ENCODE measurements at regions not wholly inside any gene's neighbourhood (a gene's known extent, or its start where the extent isn't known, plus 50 kb on each side); places are given as distances from the start of the nearest gene placed in this dataset.

GRCh38 chr6:71584712-71585436 is 296.3 kb downstream of the OGFRL1 start:
- Histone ChIP-seq H3K4me2 (ENCODE audit: low read length) (no peak overlapping the region), H4K20me1 (ENCODE audit: insufficient read depth, low read length) (no peaks in the 10 kb centered on the region), H3K36me3 (ENCODE audit: insufficient read depth, low read length) (no peaks in the 10 kb centered on the region), H3K9me3 (ENCODE audit: low read length) (no peaks in the 10 kb centered on the region), H3K79me2 (ENCODE audit: insufficient read depth, low read depth, low read length) (no peaks in the 10 kb centered on the region), H3K9me2 (ENCODE audit: insufficient read depth, low read length) (no peaks in the 10 kb centered on the region), H3K27ac (ENCODE audit: low read depth, low read length, poor library complexity, severe bottlenecking) (no peak overlapping the region), H2AFZ (ENCODE audit: low read length) (no peak overlapping the region), H3K4me1 (ENCODE audit: insufficient read depth, low read length, poor library complexity, severe bottlenecking) (no peaks in the 10 kb centered on the region), H3K4me3 (ENCODE audit: low read depth, low read length, poor library complexity, severe bottlenecking) (no peak overlapping the region)
- BruUV-seq (replicated peaks) = no TSS peak
- intact Hi-C loops (cut with micrococcal nuclease; ENCODE audit: unreplicated experiment) = no loop called here
- no peak for DNase-seq (ENCODE audit: low spot score)
- ChIA-PET POLR2A (no interaction called here), CTCF (ENCODE audit: unreplicated experiment) (no interaction called here)
- no peak for TF ChIP-seq EZH2phosphoT487 (IDR thresholded peaks at IDR 0.05; ENCODE audit: borderline replicate concordance, low read depth, low read length)
- TF ChIP-seq CTCF (conservative IDR thresholded peaks at IDR 0.05; ENCODE audit: low read length) = no peak

DNA sequence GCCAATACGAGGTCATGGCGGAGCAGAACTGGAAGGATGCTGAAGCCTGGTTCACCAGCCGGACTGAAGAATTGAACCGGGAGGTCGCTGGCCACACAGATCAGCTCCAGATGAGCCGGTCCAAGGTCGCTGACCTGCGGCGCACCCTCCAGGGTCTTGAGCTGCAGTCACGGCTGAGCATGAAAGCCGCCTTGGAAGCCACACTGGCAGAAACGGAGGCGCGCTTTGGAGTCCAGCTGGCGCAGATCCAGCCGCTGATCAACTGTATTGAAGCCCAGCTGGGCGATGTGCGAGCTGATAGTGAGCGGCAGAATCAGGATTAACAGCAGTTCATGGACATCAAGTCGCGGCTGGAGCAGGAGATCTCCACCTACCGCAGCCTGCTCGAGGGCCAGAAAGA is 296.9 kb downstream of the OGFRL1 start:
- no peak overlapping the region for H3K4me3 ChIP-seq (ENCODE audit: low read depth, low read length, poor library complexity, severe bottlenecking)

More for the DNA sequence above, 296.9 kb downstream of the OGFRL1 start:
- no peaks in the 10 kb centered on the region for H4K20me1 ChIP-seq (ENCODE audit: insufficient read depth, low read length)
- no peak overlapping the region for H2AFZ ChIP-seq (ENCODE audit: low read length)
- H3K9me2 ChIP-seq (ENCODE audit: insufficient read depth, low read length) = no peaks in the 10 kb centered on the region
- CTCF ChIA-PET (ENCODE audit: unreplicated experiment) = no interaction called here
- no peak overlapping the region for H3K4me2 ChIP-seq (ENCODE audit: low read length)
- intact Hi-C loops (cut with micrococcal nuclease; ENCODE audit: unreplicated experiment) = no loop called here
- H3K27ac ChIP-seq (ENCODE audit: low read depth, low read length, poor library complexity, severe bottlenecking) = no peak overlapping the region
- no TSS peak for BruUV-seq (replicated peaks)
- TF ChIP-seq EZH2phosphoT487 (IDR thresholded peaks at IDR 0.05; ENCODE audit: borderline replicate concordance, low read depth, low read length) (no peak), CTCF (conservative IDR thresholded peaks at IDR 0.05; ENCODE audit: low read length) (no peak)
- H3K36me3 ChIP-seq (ENCODE audit: insufficient read depth, low read length) = no peaks in the 10 kb centered on the region
- H3K9me3 ChIP-seq (ENCODE audit: low read length) = no peaks in the 10 kb centered on the region
- no peak for DNase-seq (ENCODE audit: low spot score)
- no peaks in the 10 kb centered on the region for H3K4me1 ChIP-seq (ENCODE audit: insufficient read depth, low read length, poor library complexity, severe bottlenecking)
- POLR2A ChIA-PET = no interaction called here
- no peaks in the 10 kb centered on the region for H3K79me2 ChIP-seq (ENCODE audit: insufficient read depth, low read depth, low read length)
